ENCODE measurements at regions not wholly inside any gene's neighbourhood (a gene's known extent, or its start where the extent isn't known, plus 50 kb on each side); places are given as distances from the start of the nearest gene placed in this dataset.
"Not testable (repeated sequence)": the region's sequence is repeated elsewhere in the genome, so short reads cannot be mapped to it uniquely, and the experiment has no call there.

DNA sequence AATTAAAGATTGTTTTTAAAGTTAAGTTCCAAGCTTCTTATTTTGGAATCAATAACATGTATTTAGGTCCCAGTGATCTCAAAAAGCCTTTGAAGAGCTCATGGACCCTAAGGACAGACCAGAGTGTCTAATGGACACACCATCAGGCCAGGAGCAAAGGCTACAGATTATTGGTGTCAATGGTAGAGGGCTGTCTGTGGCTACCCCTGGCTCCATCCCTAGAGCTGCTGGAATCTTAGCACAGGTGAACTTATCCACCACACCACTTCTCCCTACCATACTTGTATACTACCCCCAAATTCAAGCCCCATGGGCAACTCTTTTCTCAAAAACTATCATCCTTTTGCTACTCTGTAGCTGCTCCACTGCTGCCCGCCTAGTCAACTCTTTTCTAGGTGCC is 79.4 kb upstream of the BEND6 start:
- Mint-ChIP-seq H3K9me3 (ENCODE audit: insufficient read depth) (no peaks in the 10 kb centered on the region), H3K4me3 (no peak overlapping the region), H3K4me1 (no peaks in the 10 kb centered on the region), H3K27me3 (peaks cover 21% of the 10 kb centered on the region), H3K27ac (no peak overlapping the region)
- Histone ChIP-seq H3K9me3 (ENCODE audit: control extremely low read depth in 1 of 3, control insufficient read depth in 2 of 3, insufficient read depth in 1 of 3, low read length in 2 of 3) (no peaks in the 10 kb centered on the region), H2AFZ (ENCODE audit: insufficient read depth, low read depth, low read length, poor library complexity, severe bottlenecking) (no peak overlapping the region), H3K79me2 (ENCODE audit: control insufficient read depth, insufficient read depth, low read length) (no peaks in the 10 kb centered on the region), H4K20me1 (ENCODE audit: control insufficient read depth, insufficient read depth, low read length, poor library complexity, severe bottlenecking) (no peaks in the 10 kb centered on the region), H3K4me1 (ENCODE audit: control insufficient read depth in 2 of 2, insufficient read depth in 2 of 2, low read length in 2 of 2) (no peaks in the 10 kb centered on the region), H3K9ac (ENCODE audit: low read length) (no peak overlapping the region), H3K27me3 (replicated peaks in 1 of 4; ENCODE audit: control extremely low read depth in 1 of 4, control insufficient read depth in 3 of 4, insufficient read depth in 4 of 4, low read length in 3 of 4) (no peaks in the 10 kb centered on the region), H3K27ac (ENCODE audit: low read length in 2 of 2) (no peak overlapping the region), H3K4me3 (ENCODE audit: control extremely low read depth in 1 of 5, extremely low read depth in 1 of 5, insufficient read depth in 1 of 5, low read depth in 2 of 5, low read length in 4 of 5) (no peak overlapping the region), H3K36me3 (replicated peaks in 1 of 2; ENCODE audit: control extremely low read depth in 1 of 2, control insufficient read depth in 1 of 2, extremely low read depth in 1 of 2, insufficient read depth in 2 of 2, low read length in 1 of 2) (no peaks in the 10 kb centered on the region), H3K4me2 (replicated peaks; ENCODE audit: low read depth, low read length, poor library complexity, severe bottlenecking) (no peak overlapping the region)
- ChIA-PET POLR2A (no interaction called here), CTCF (no interaction called here)
- WGBS (ENCODE audit: insufficient coverage) = 100% methylated on average over 1 of the region's 1 CpG
- TF ChIP-seq, protein P1, sequence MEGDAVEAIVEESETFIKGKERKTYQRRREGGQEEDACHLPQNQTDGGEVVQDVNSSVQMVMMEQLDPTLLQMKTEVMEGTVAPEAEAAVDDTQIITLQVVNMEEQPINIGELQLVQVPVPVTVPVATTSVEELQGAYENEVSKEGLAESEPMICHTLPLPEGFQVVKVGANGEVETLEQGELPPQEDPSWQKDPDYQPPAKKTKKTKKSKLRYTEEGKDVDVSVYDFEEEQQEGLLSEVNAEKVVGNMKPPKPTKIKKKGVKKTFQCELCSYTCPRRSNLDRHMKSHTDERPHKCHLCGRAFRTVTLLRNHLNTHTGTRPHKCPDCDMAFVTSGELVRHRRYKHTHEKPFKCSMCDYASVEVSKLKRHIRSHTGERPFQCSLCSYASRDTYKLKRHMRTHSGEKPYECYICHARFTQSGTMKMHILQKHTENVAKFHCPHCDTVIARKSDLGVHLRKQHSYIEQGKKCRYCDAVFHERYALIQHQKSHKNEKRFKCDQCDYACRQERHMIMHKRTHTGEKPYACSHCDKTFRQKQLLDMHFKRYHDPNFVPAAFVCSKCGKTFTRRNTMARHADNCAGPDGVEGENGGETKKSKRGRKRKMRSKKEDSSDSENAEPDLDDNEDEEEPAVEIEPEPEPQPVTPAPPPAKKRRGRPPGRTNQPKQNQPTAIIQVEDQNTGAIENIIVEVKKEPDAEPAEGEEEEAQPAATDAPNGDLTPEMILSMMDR (IDR thresholded peaks at IDR 0.05) = no peak
- TF ChIP-seq EZH2 (IDR thresholded peaks at IDR 0.05; ENCODE audit: borderline replicate concordance, insufficient read depth, low read depth, low read length, poor library complexity, severe bottlenecking) = no peak
- intact Hi-C loops (cut with micrococcal nuclease) = no loop called here
- no peak for DNase-seq
- no peak for ATAC-seq (ENCODE audit: low read depth)

DNA sequence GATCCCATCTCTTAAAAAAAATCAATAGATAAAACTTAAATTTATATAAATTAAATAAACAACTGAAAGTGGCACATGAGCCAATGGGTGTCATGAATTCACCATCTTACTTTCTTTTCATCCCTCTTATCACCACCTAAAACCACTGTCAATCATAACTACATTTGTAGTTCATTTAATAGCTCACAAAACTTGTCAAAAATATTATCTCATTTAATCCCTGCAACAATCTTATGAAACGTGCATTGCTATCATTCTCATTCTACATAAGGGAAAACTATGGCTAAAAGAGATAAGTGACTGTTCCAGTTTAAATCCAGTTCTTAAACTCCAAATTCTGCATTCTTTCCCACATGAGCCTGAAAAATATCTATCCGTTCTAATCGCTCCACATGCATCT is 80.6 kb upstream of the BEND6 start:
- Histone ChIP-seq H3K9me3 (ENCODE audit: control extremely low read depth in 1 of 3, control insufficient read depth in 2 of 3, insufficient read depth in 1 of 3, low read length in 2 of 3) (no peaks in the 10 kb centered on the region), H2AFZ (ENCODE audit: insufficient read depth, low read depth, low read length, poor library complexity, severe bottlenecking) (no peak overlapping the region), H3K27me3 (replicated peaks in 1 of 4; ENCODE audit: control extremely low read depth in 1 of 4, control insufficient read depth in 3 of 4, insufficient read depth in 4 of 4, low read length in 3 of 4) (no peaks in the 10 kb centered on the region), H3K4me2 (replicated peaks; ENCODE audit: low read depth, low read length, poor library complexity, severe bottlenecking) (no peak overlapping the region), H3K4me1 (ENCODE audit: control insufficient read depth in 2 of 2, insufficient read depth in 2 of 2, low read length in 2 of 2) (no peaks in the 10 kb centered on the region), H4K20me1 (ENCODE audit: control insufficient read depth, insufficient read depth, low read length, poor library complexity, severe bottlenecking) (no peaks in the 10 kb centered on the region), H3K79me2 (ENCODE audit: control insufficient read depth, insufficient read depth, low read length) (no peaks in the 10 kb centered on the region), H3K9ac (ENCODE audit: low read length) (no peak overlapping the region), H3K4me3 (ENCODE audit: control extremely low read depth in 1 of 5, extremely low read depth in 1 of 5, insufficient read depth in 1 of 5, low read depth in 2 of 5, low read length in 4 of 5) (no peak overlapping the region), H3K36me3 (replicated peaks in 1 of 2; ENCODE audit: control extremely low read depth in 1 of 2, control insufficient read depth in 1 of 2, extremely low read depth in 1 of 2, insufficient read depth in 2 of 2, low read length in 1 of 2) (no peaks in the 10 kb centered on the region), H3K27ac (ENCODE audit: low read length in 2 of 2) (no peak overlapping the region)
- Mint-ChIP-seq H3K4me1 (no peaks in the 10 kb centered on the region), H3K27ac (no peak overlapping the region), H3K9me3 (ENCODE audit: insufficient read depth) (no peaks in the 10 kb centered on the region), H3K4me3 (no peak overlapping the region), H3K27me3 (peaks cover 21% of the 10 kb centered on the region)
- ATAC-seq (ENCODE audit: low read depth) = no peak
- CTCF ChIA-PET = no interaction called here
- 100% methylated on average over 1 of the region's 3 CpGs for WGBS (ENCODE audit: insufficient coverage)
- POLR2A ChIA-PET = no interaction called here
- DNase-seq = no peak
- TF ChIP-seq, protein P1 (IDR thresholded peaks at IDR 0.05) = no peak
- no peak for TF ChIP-seq EZH2 (IDR thresholded peaks at IDR 0.05; ENCODE audit: borderline replicate concordance, insufficient read depth, low read depth, low read length, poor library complexity, severe bottlenecking)
- intact Hi-C loops (cut with micrococcal nuclease) = no loop called here

DNA sequence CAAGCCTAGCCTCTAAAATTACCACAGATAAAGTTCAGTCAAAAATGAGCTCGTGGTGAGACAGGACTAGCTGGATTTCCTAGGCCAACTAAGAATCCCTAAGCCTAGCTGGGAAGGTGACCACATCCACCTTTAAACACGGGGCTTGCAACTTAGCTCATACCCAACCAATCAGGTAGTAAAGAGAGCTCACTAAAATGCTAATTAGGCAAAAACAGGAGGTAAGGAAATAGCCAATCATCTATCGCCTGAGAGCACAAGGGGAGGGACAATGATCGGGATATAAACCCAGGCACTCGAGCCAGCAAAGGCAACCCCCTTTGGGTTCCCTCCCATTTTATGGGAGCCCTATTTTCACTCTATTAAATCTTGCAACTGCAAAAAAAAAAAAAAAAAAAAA is 84.9 kb upstream of the BEND6 start:
- H3K27ac Mint-ChIP-seq; DNase-seq; H3K9me3 Mint-ChIP-seq (ENCODE audit: insufficient read depth); H3K4me3 ChIP-seq (ENCODE audit: control extremely low read depth in 1 of 5, extremely low read depth in 1 of 5, insufficient read depth in 1 of 5, low read depth in 2 of 5, low read length in 4 of 5); H3K27me3 ChIP-seq (replicated peaks in 1 of 4; ENCODE audit: control extremely low read depth in 1 of 4, control insufficient read depth in 3 of 4, insufficient read depth in 4 of 4, low read length in 3 of 4); H3K4me1 ChIP-seq (ENCODE audit: control insufficient read depth in 2 of 2, insufficient read depth in 2 of 2, low read length in 2 of 2); H3K79me2 ChIP-seq (ENCODE audit: control insufficient read depth, insufficient read depth, low read length); ATAC-seq (ENCODE audit: low read depth); H3K9ac ChIP-seq (ENCODE audit: low read length); CTCF ChIA-PET; H3K4me2 ChIP-seq (replicated peaks; ENCODE audit: low read depth, low read length, poor library complexity, severe bottlenecking); H3K36me3 ChIP-seq (replicated peaks in 1 of 2; ENCODE audit: control extremely low read depth in 1 of 2, control insufficient read depth in 1 of 2, extremely low read depth in 1 of 2, insufficient read depth in 2 of 2, low read length in 1 of 2); intact Hi-C loops (cut with micrococcal nuclease); H3K9me3 ChIP-seq (ENCODE audit: control extremely low read depth in 1 of 3, control insufficient read depth in 2 of 3, insufficient read depth in 1 of 3, low read length in 2 of 3); H3K27ac ChIP-seq (ENCODE audit: low read length in 2 of 2); H2AFZ ChIP-seq (ENCODE audit: insufficient read depth, low read depth, low read length, poor library complexity, severe bottlenecking); POLR2A ChIA-PET; H3K4me3 Mint-ChIP-seq; H4K20me1 ChIP-seq (ENCODE audit: control insufficient read depth, insufficient read depth, low read length, poor library complexity, severe bottlenecking); H3K4me1 Mint-ChIP-seq: not testable (repeated sequence)
- H3K27me3 Mint-ChIP-seq = peaks cover 23% of the 10 kb centered on the region
- 89% methylated on average over 4 of the region's 5 CpGs for WGBS (ENCODE audit: insufficient coverage)

Measured in B cell (primary cell).